GM12875 (cell line): ENCODE measurements at regions not wholly inside any gene's neighbourhood (a gene's known extent, or its start where the extent isn't known, plus 50 kb on each side); places are given as distances from the start of the nearest gene placed in this dataset.

ENCODE experiments used
- H3K4me3 ChIP-seq: one replicate; pipeline ENCODE4 v1.5.1; 2011; ENCODE audit warnings: low read depth, low read length, control low read depth
- CTCF ChIP-seq: IDR thresholded peaks from 2 replicates; pipeline ENCODE4 v1.5.1; 2011; ENCODE audit warnings: low read depth, mild to moderate bottlenecking, control low read depth, inconsistent platforms, low read length, moderate library complexity, borderline replicate concordance; ENCODE audit not compliant: insufficient read depth

- H3K4me3 ChIP-seq, result no peak overlapping the region
- no peak for TF ChIP-seq CTCF
Observed at GRCh38 chr5:124849774-124850173, 103.3 kb upstream of the ZNF608 start.

GRCh38 chr5:124856726-124857125 is 110.3 kb upstream of the ZNF608 start:
- H3K4me3 ChIP-seq, result no peak overlapping the region
- TF ChIP-seq CTCF, result no peak

GRCh38 chr5:124858612-124859011 is 112.2 kb upstream of the ZNF608 start:
- no peak overlapping the region for H3K4me3 ChIP-seq
- no peak for TF ChIP-seq CTCF

GRCh38 chr5:124859027-124859426 is 112.6 kb upstream of the ZNF608 start:
- TF ChIP-seq CTCF, result no peak
- no peak overlapping the region for H3K4me3 ChIP-seq

- no peak for TF ChIP-seq CTCF
- H3K4me3 ChIP-seq, result no peak overlapping the region
Observed at GRCh38 chr5:124859556-124860290, 113.3 kb upstream of the ZNF608 start.

- TF ChIP-seq CTCF, result no peak
- no peak overlapping the region for H3K4me3 ChIP-seq
Observed at GRCh38 chr5:124860291-124860655, 113.8 kb upstream of the ZNF608 start.

- H3K4me3 ChIP-seq, result no peak overlapping the region
- no peak for TF ChIP-seq CTCF
Observed at GRCh38 chr5:124865066-124865465, 118.6 kb upstream of the ZNF608 start.
